ENCODE measurements at regions not wholly inside any gene's neighbourhood (a gene's known extent, or its start where the extent isn't known, plus 50 kb on each side); places are given as distances from the start of the nearest gene placed in this dataset.

DNA sequence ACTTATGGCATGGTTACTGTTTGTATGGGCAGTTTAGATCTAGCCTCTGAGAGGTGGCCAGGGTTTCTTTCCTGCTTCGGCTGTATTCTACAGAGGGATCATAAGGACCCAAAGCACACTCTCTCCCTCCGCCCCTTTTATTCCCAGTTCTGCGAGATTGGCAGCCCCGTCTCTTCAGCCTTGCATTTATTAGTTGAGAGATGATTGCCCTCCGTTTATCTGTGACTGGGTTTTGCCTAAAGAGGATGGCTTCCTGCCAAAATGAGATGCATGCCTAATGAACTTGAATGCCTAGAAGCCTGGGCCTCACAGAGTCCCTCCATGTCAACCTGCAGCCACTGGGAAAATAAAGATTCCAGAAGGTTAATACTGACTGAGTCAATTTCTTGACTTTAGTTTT is 97.1 kb upstream of the CHL1 start:
- Histone ChIP-seq H3K4me1 (ENCODE audit: insufficient read depth, poor library complexity, severe bottlenecking) (no peaks in the 10 kb centered on the region), H3K4me3 (ENCODE audit: severe bottlenecking) (no peak overlapping the region), H3K27ac (ENCODE audit: poor library complexity, severe bottlenecking) (no peak overlapping the region), H3K9me3 (ENCODE audit: severe bottlenecking) (no peaks in the 10 kb centered on the region), H3K27me3 (ENCODE audit: insufficient read depth, poor library complexity, severe bottlenecking) (no peaks in the 10 kb centered on the region), H3K36me3 (ENCODE audit: low read depth) (no peaks in the 10 kb centered on the region)
- ATAC-seq (ENCODE audit: low read depth): no peak
- TF ChIP-seq, protein P1, sequence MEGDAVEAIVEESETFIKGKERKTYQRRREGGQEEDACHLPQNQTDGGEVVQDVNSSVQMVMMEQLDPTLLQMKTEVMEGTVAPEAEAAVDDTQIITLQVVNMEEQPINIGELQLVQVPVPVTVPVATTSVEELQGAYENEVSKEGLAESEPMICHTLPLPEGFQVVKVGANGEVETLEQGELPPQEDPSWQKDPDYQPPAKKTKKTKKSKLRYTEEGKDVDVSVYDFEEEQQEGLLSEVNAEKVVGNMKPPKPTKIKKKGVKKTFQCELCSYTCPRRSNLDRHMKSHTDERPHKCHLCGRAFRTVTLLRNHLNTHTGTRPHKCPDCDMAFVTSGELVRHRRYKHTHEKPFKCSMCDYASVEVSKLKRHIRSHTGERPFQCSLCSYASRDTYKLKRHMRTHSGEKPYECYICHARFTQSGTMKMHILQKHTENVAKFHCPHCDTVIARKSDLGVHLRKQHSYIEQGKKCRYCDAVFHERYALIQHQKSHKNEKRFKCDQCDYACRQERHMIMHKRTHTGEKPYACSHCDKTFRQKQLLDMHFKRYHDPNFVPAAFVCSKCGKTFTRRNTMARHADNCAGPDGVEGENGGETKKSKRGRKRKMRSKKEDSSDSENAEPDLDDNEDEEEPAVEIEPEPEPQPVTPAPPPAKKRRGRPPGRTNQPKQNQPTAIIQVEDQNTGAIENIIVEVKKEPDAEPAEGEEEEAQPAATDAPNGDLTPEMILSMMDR (IDR thresholded peaks at IDR 0.05; ENCODE audit: poor library complexity, severe bottlenecking): no peak
- DNase-seq (ENCODE audit: low spot score): no peak

DNA sequence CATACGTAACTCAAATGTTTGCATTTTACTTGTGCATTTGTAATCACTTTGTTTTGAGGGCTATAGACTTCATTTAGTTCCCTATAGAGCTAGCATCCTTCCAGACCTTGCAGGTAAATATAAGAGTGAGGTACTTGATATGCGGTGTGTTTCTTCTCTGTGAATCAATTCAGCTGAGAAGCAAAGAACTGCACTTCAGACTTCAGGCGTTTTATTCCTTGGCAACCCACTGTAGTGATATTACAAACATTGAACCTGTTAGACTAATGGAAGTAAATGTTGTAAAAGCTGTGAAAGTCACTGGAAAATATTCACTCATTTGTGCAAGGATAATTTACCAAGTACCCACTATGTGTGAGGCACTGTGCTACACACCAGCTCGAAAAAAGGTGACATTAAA is 94.1 kb upstream of the CHL1 start:
- no peak for ATAC-seq (ENCODE audit: low read depth)
- H3K4me1 ChIP-seq (ENCODE audit: insufficient read depth, poor library complexity, severe bottlenecking): no peaks in the 10 kb centered on the region
- TF ChIP-seq, protein P1 (IDR thresholded peaks at IDR 0.05; ENCODE audit: poor library complexity, severe bottlenecking): no peak

DNA sequence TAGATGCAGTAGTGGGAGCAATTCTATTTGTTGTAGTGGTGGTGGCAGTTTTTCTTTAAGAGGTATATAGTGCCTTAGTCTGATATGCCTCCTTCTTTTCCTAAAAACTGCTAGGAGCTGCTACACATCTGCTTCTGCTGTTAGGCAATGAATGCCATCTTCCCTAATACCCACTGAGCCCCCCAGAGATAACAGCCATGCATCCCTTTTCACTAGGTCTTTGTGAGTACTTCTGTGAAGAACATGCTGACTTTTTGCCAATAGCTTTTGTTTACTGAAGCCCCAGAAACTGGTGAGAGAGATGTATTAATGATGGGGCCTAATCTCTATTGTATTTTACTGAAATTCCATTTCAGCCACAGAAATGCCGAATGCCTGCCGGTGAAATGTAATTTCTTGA is 92.6 kb upstream of the CHL1 start:
- no peak for DNase-seq (ENCODE audit: low spot score)
- TF ChIP-seq, protein P1 (IDR thresholded peaks at IDR 0.05; ENCODE audit: poor library complexity, severe bottlenecking): no peak
- no peaks in the 10 kb centered on the region for H3K36me3 ChIP-seq (ENCODE audit: low read depth)
- H3K4me1 ChIP-seq (ENCODE audit: insufficient read depth, poor library complexity, severe bottlenecking): no peaks in the 10 kb centered on the region
- no peak overlapping the region for H3K27ac ChIP-seq (ENCODE audit: poor library complexity, severe bottlenecking)
- no peaks in the 10 kb centered on the region for H3K27me3 ChIP-seq (ENCODE audit: insufficient read depth, poor library complexity, severe bottlenecking)
- H3K4me3 ChIP-seq (ENCODE audit: severe bottlenecking): no peak overlapping the region
- no peaks in the 10 kb centered on the region for H3K9me3 ChIP-seq (ENCODE audit: severe bottlenecking)
- no peak for ATAC-seq (ENCODE audit: low read depth)

More for the DNA sequence above, 94.1 kb upstream of the CHL1 start:
- Histone ChIP-seq H3K36me3 (ENCODE audit: low read depth) (no peaks in the 10 kb centered on the region), H3K27me3 (ENCODE audit: insufficient read depth, poor library complexity, severe bottlenecking) (no peaks in the 10 kb centered on the region), H3K9me3 (ENCODE audit: severe bottlenecking) (no peaks in the 10 kb centered on the region), H3K4me3 (ENCODE audit: severe bottlenecking) (no peak overlapping the region), H3K27ac (ENCODE audit: poor library complexity, severe bottlenecking) (no peak overlapping the region)
- no peak for DNase-seq (ENCODE audit: low spot score)

DNA sequence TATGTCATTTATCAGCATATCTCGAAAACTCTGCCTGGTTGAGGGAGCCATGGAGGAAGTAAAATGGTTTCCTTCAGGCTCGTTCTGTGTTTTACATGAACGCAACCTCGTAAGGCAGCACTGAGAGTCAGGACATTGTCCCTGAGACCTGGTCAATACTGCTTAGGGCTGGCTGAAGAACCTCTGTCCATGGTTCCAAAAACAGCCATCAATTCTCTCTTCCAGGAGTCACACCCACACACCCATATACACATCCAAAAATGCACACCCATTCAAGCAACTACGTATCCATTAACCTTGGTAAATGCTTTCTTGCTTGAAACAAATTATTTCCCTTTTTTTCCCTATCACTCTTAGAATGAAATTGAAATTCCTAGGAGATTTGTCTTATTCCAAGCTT is 91.0 kb upstream of the CHL1 start:
- no peak overlapping the region for H3K27ac ChIP-seq (ENCODE audit: poor library complexity, severe bottlenecking)
- H3K4me3 ChIP-seq (ENCODE audit: severe bottlenecking): no peak overlapping the region
- DNase-seq (ENCODE audit: low spot score) (no peak), ATAC-seq (ENCODE audit: low read depth) (no peak)
- no peaks in the 10 kb centered on the region for H3K9me3 ChIP-seq (ENCODE audit: severe bottlenecking)
- H3K27me3 ChIP-seq (ENCODE audit: insufficient read depth, poor library complexity, severe bottlenecking): no peaks in the 10 kb centered on the region
- no peaks in the 10 kb centered on the region for H3K36me3 ChIP-seq (ENCODE audit: low read depth)
- TF ChIP-seq, protein P1 (IDR thresholded peaks at IDR 0.05; ENCODE audit: poor library complexity, severe bottlenecking): no peak
- no peaks in the 10 kb centered on the region for H3K4me1 ChIP-seq (ENCODE audit: insufficient read depth, poor library complexity, severe bottlenecking)

DNA sequence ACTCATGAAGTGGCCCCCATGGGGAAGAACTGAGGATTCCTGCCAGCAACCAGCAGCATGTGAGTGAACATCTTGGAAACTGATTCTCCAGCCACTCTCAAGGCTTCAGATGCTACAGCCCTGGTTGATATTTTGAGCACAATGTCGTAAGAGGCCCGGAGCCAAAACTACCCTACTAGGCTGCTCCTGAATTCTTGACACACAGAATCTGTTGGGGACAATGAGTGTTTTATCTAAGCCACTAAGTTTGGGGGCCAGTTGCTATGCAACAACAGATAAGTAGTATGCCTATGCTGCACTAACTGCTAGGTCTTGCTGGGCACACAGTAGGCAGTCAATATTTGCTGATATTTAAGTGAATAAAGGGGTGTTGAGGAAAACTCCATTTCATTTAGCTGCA is 89.9 kb upstream of the CHL1 start:
- no peak overlapping the region for H3K4me3 ChIP-seq (ENCODE audit: severe bottlenecking)
- no peaks in the 10 kb centered on the region for H3K4me1 ChIP-seq (ENCODE audit: insufficient read depth, poor library complexity, severe bottlenecking)
- H3K27ac ChIP-seq (ENCODE audit: poor library complexity, severe bottlenecking): no peak overlapping the region
- ATAC-seq (ENCODE audit: low read depth): no peak
- no peaks in the 10 kb centered on the region for H3K27me3 ChIP-seq (ENCODE audit: insufficient read depth, poor library complexity, severe bottlenecking)
- no peaks in the 10 kb centered on the region for H3K36me3 ChIP-seq (ENCODE audit: low read depth)
- TF ChIP-seq, protein P1 (IDR thresholded peaks at IDR 0.05; ENCODE audit: poor library complexity, severe bottlenecking): no peak
- no peaks in the 10 kb centered on the region for H3K9me3 ChIP-seq (ENCODE audit: severe bottlenecking)
- DNase-seq (ENCODE audit: low spot score): no peak

Data from RWPE2 (cell line).